ENCODE measurements at regions not wholly inside any gene's neighbourhood (a gene's known extent, or its start where the extent isn't known, plus 50 kb on each side); places are given as distances from the start of the nearest gene placed in this dataset.

GRCh38 chr1:223482766-223483165, 89.6 kb downstream of the CCDC185 start:
- DNase-seq (ENCODE audit: low read depth in 2 of 2) = no peak
- no peaks in the 10 kb centered on the region for H4K20me1 ChIP-seq (ENCODE audit: control insufficient read depth, extremely low read depth, insufficient read depth, low read length)

DNA sequence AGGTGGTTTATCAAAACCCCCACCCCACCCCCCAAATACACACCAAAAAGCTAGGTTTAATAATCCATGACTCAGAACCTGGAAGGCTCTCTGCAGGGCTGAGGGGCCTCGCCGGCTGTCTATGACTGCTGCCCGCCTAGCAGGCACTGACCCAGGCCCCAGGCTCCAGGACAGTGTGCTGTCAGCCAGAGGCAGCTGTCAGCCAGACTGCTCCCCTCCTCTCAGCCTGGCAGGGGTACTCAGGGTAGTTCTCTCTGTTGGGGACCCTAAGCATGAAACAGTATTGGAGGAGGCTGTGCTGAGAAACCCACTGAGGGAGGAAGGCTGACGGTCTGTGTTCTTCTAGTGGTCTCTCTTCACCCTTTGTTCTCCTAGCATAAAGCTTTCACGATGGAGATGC, 90.3 kb downstream of the CCDC185 start:
- Histone ChIP-seq H3K27ac (ENCODE audit: insufficient read depth, low read length) (no peak overlapping the region), H4K20me1 (ENCODE audit: control insufficient read depth, extremely low read depth, insufficient read depth, low read length) (no peaks in the 10 kb centered on the region), H3K36me3 (ENCODE audit: control insufficient read depth, insufficient read depth, low read length) (no peaks in the 10 kb centered on the region), H3K4me3 (replicated peaks in 1 of 4; ENCODE audit: control extremely low read depth in 1 of 4, insufficient read depth in 1 of 4, low read depth in 3 of 4, low read length in 4 of 4) (no peak overlapping the region), H3K4me2 (ENCODE audit: extremely low read depth, insufficient read depth, low read length) (no peak overlapping the region), H3K9ac (ENCODE audit: insufficient read depth, low read length) (no peak overlapping the region), H2AFZ (ENCODE audit: low read length) (no peak overlapping the region), H3K9me3 (ENCODE audit: control insufficient read depth, insufficient read depth, low read depth, low read length) (no peaks in the 10 kb centered on the region), H3K79me2 (ENCODE audit: control insufficient read depth, insufficient read depth, low read length) (no peaks in the 10 kb centered on the region), H3K27me3 (ENCODE audit: control insufficient read depth, insufficient read depth, low read length) (peaks cover 22% of the 10 kb centered on the region), H3K4me1 (ENCODE audit: control insufficient read depth, extremely low read depth, insufficient read depth, low read length) (no peaks in the 10 kb centered on the region)
- no peak for DNase-seq (ENCODE audit: low read depth in 2 of 2)
- TF ChIP-seq CTCF (conservative IDR thresholded peaks at IDR 0.05 in 1 of 2, IDR thresholded peaks at IDR 0.05 in 1 of 2; ENCODE audit: low read depth in 1 of 2, low read length in 2 of 2) = no peak

More at GRCh38 chr1:223482766-223483165, 89.6 kb downstream of the CCDC185 start:
- no peak overlapping the region for H3K4me3 ChIP-seq (replicated peaks in 1 of 4; ENCODE audit: control extremely low read depth in 1 of 4, insufficient read depth in 1 of 4, low read depth in 3 of 4, low read length in 4 of 4)
- TF ChIP-seq CTCF (conservative IDR thresholded peaks at IDR 0.05 in 1 of 2, IDR thresholded peaks at IDR 0.05 in 1 of 2; ENCODE audit: low read depth in 1 of 2, low read length in 2 of 2) = no peak
- TF ChIP-seq EZH2 (IDR thresholded peaks at IDR 0.05; ENCODE audit: low read length, missing control alignments) = no peak
- H3K4me1 ChIP-seq (ENCODE audit: control insufficient read depth, extremely low read depth, insufficient read depth, low read length) = no peaks in the 10 kb centered on the region
- no peaks in the 10 kb centered on the region for H3K36me3 ChIP-seq (ENCODE audit: control insufficient read depth, insufficient read depth, low read length)
- H3K27ac ChIP-seq (ENCODE audit: insufficient read depth, low read length) = no peak overlapping the region
- H2AFZ ChIP-seq (ENCODE audit: low read length) = no peak overlapping the region
- H3K4me2 ChIP-seq (ENCODE audit: extremely low read depth, insufficient read depth, low read length) = no peak overlapping the region
- no peaks in the 10 kb centered on the region for H3K9me3 ChIP-seq (ENCODE audit: control insufficient read depth, insufficient read depth, low read depth, low read length)
- no peak overlapping the region for H3K9ac ChIP-seq (ENCODE audit: insufficient read depth, low read length)
- H3K27me3 ChIP-seq (ENCODE audit: control insufficient read depth, insufficient read depth, low read length) = peaks cover 22% of the 10 kb centered on the region
- no peaks in the 10 kb centered on the region for H3K79me2 ChIP-seq (ENCODE audit: control insufficient read depth, insufficient read depth, low read length)

GRCh38 chr1:223486366-223486765, 93.2 kb downstream of the CCDC185 start:
- DNase-seq (ENCODE audit: low read depth in 2 of 2) = no peak
- H3K27me3 ChIP-seq (ENCODE audit: control insufficient read depth, insufficient read depth, low read length) = peaks cover 14% of the 10 kb centered on the region

More at GRCh38 chr1:223486366-223486765, 93.2 kb downstream of the CCDC185 start:
- Histone ChIP-seq H3K4me3 (replicated peaks in 1 of 4; ENCODE audit: control extremely low read depth in 1 of 4, insufficient read depth in 1 of 4, low read depth in 3 of 4, low read length in 4 of 4) (no peak overlapping the region), H2AFZ (ENCODE audit: low read length) (no peak overlapping the region), H3K36me3 (ENCODE audit: control insufficient read depth, insufficient read depth, low read length) (no peaks in the 10 kb centered on the region), H3K4me2 (ENCODE audit: extremely low read depth, insufficient read depth, low read length) (no peak overlapping the region), H3K9me3 (ENCODE audit: control insufficient read depth, insufficient read depth, low read depth, low read length) (no peaks in the 10 kb centered on the region), H3K79me2 (ENCODE audit: control insufficient read depth, insufficient read depth, low read length) (no peaks in the 10 kb centered on the region), H3K4me1 (ENCODE audit: control insufficient read depth, extremely low read depth, insufficient read depth, low read length) (no peaks in the 10 kb centered on the region), H4K20me1 (ENCODE audit: control insufficient read depth, extremely low read depth, insufficient read depth, low read length) (no peaks in the 10 kb centered on the region), H3K27ac (ENCODE audit: insufficient read depth, low read length) (no peak overlapping the region), H3K9ac (ENCODE audit: insufficient read depth, low read length) (no peak overlapping the region)
- no peak for TF ChIP-seq EZH2 (IDR thresholded peaks at IDR 0.05; ENCODE audit: low read length, missing control alignments)

All from fibroblast of lung (primary cell).